Upper lobe of right lung (tissue), 1 donor: ENCODE measurements at regions not wholly inside any gene's neighbourhood (a gene's known extent, or its start where the extent isn't known, plus 50 kb on each side); places are given as distances from the start of the nearest gene placed in this dataset.

Experiments used
- ATAC-seq: fragments of 200-7000 bp; cut with Tn5 transposase; one replicate; pipeline ENCODE4 v1.9.1; 2020; ENCODE audit warnings: mild to moderate bottlenecking, moderate library complexity
- DNase-seq: peaks from one replicate; pipeline ENCODE4 v3.0.0-alpha.2; 2020
- H3K27ac ChIP-seq: fragments of 200-600 bp; one replicate; pipeline ENCODE4 v1.8.0; 2022
- H3K27me3 ChIP-seq: fragments of 200-600 bp; one replicate; pipeline ENCODE4 v1.8.0; 2022; ENCODE audit warnings: mild to moderate bottlenecking
- H3K36me3 ChIP-seq: fragments of 200-600 bp; one replicate; pipeline ENCODE4 v1.8.0; 2022
- H3K4me1 ChIP-seq: fragments of 200-600 bp; one replicate; pipeline ENCODE4 v1.8.0; 2022
- H3K4me3 ChIP-seq: fragments of 200-600 bp; one replicate; pipeline ENCODE4 v1.8.0; 2022; ENCODE audit warnings: mild to moderate bottlenecking
- H3K9me3 ChIP-seq: fragments of 200-600 bp; one replicate; pipeline ENCODE4 v1.8.0; 2022
- CTCF ChIP-seq: fragments of 200-600 bp; IDR thresholded peaks from one replicate; pipeline ENCODE4 v1.8.0; 2022; ENCODE audit warnings: antibody characterized with exemption
- intact Hi-C: fragments of 100-400 bp; cut with DNase I; formaldehyde crosslinking; loops from one replicate; pipeline ENCODE4 v1.11.0; 2022
- donor health status: DM: no; HTN: yes; CAD: no; lungs with severe emphysema.

DNA sequence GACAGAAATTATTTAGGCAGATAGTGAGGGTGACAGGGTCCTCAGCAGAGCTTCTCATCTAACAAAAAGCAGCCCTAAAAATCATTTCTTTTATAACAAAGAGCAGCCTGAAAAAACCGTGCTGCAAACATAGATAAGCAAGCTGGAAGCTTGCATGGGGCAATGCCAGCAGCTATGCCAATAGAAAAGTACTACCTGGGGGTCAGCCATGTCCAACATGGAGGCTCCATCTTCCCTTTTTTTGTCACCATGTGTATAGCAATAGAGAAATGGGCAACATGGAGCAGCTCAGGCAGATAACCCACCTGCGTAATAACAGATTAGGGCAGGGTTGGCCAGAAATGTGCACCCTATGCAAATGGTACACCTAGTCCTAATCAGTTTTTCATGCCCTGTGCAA, 57.4 kb upstream of the IGLL5 start:
- DNase-seq = no peak
- no peak for ATAC-seq
- Histone ChIP-seq H3K27me3 (peaks cover 13% of the 10 kb centered on the region), H3K4me3 (no peak overlapping the region), H3K9me3 (no peaks in the 10 kb centered on the region), H3K36me3 (no peaks in the 10 kb centered on the region), H3K27ac (no peak overlapping the region), H3K4me1 (no peaks in the 10 kb centered on the region)
- intact Hi-C loops = no loop called here
- TF ChIP-seq CTCF = no peak

DNA sequence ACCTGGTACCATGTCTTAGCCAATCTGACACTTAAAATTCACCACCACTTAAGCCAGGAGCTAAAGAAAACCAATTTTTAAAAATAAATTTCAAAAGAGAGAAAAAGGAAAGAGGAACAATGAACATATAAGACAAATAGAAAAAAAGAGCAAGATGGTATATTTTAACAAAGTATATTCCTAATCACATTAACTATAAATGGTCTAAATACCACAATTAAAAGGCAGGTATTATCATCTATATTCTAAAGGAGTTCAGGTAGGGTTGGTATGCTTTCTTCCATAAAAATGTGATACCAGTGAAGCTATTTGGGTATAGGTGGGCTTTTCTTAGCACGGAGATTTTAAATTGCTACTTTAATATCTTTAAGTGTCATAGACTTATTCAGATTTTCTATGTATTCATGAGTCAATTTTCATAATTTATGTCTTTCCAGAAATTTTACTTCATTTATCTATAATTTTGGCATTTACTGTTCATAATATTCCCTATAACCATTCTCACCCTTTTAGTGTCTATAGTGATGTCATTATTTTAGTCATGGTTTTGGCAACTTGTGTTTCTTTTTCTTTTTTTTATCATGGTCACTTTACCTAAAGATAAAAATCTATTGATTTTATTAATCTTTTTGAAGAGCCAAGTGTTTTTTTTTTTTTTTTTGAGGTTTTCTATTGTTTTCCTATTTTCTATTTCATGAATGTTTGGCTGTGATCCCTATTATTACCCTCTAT, 56.5 kb upstream of the IGLL5 start:
- no peak for TF ChIP-seq CTCF
- no peak for DNase-seq
- Histone ChIP-seq H3K4me3 (no peak overlapping the region), H3K4me1 (no peaks in the 10 kb centered on the region), H3K27ac (no peak overlapping the region), H3K36me3 (no peaks in the 10 kb centered on the region), H3K27me3 (peaks cover 13% of the 10 kb centered on the region), H3K9me3 (no peaks in the 10 kb centered on the region)
- no peak for ATAC-seq
- intact Hi-C loops = no loop called here

DNA sequence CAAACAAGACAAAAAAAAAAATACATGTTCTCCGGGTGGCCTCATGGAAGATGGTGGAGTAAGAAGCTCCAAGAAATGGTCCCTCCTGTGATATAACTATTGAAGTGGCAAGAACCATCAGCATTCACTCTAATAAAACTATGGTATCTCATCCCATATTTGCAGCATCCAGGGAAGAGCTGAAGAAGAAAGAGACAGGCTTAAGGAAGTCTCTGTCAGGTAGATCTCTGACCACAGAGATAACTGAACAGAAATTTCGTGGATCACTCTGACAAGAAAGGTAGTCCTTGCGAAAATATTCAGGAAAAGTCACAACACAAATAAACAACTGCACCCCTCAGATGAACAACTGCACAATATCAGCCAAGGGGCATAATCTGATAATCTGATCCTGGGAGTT, 54.6 kb upstream of the IGLL5 start:
- no peak for TF ChIP-seq CTCF
- intact Hi-C loops = no loop called here
- Histone ChIP-seq H3K27me3 (peaks cover under 1% of the 10 kb centered on the region), H3K4me1 (no peaks in the 10 kb centered on the region), H3K9me3 (no peaks in the 10 kb centered on the region), H3K4me3 (no peak overlapping the region), H3K27ac (no peak overlapping the region), H3K36me3 (no peaks in the 10 kb centered on the region)
- no peak for DNase-seq
- ATAC-seq = no peak

- DNase-seq (no peak), ATAC-seq (no peak)
- H3K27ac ChIP-seq = no peak overlapping the region
- H3K27me3 ChIP-seq = peaks cover 3% of the 10 kb centered on the region
- TF ChIP-seq CTCF = no peak
- no peak overlapping the region for H3K4me3 ChIP-seq
- no peaks in the 10 kb centered on the region for H3K36me3 ChIP-seq
- H3K9me3 ChIP-seq = no peaks in the 10 kb centered on the region
- H3K4me1 ChIP-seq = no peaks in the 10 kb centered on the region
- intact Hi-C loops = no loop called here
Measured at GRCh38 chr22:22833488-22833887, 54.1 kb upstream of the IGLL5 start.

GRCh38 chr22:22834204-22834603, 53.4 kb upstream of the IGLL5 start:
- intact Hi-C loops = no loop called here
- DNase-seq = no peak
- TF ChIP-seq CTCF = no peak
- H3K9me3 ChIP-seq = no peaks in the 10 kb centered on the region
- H3K27ac ChIP-seq = no peak overlapping the region
- H3K36me3 ChIP-seq = no peaks in the 10 kb centered on the region
- H3K4me3 ChIP-seq = no peak overlapping the region
- no peaks in the 10 kb centered on the region for H3K4me1 ChIP-seq
- peaks cover 3% of the 10 kb centered on the region for H3K27me3 ChIP-seq
- ATAC-seq = no peak

GRCh38 chr22:22834783-22835182, 52.8 kb upstream of the IGLL5 start:
- no peak for ATAC-seq
- no peak for DNase-seq
- peaks cover 3% of the 10 kb centered on the region for H3K27me3 ChIP-seq
- H3K36me3 ChIP-seq = no peaks in the 10 kb centered on the region
- H3K4me1 ChIP-seq = no peaks in the 10 kb centered on the region
- intact Hi-C loops = no loop called here
- H3K9me3 ChIP-seq = no peaks in the 10 kb centered on the region
- H3K4me3 ChIP-seq = no peak overlapping the region
- no peak overlapping the region for H3K27ac ChIP-seq
- TF ChIP-seq CTCF = no peak
